Osteoblast (primary cell): ENCODE measurements at regions not wholly inside any gene's neighbourhood (a gene's known extent, or its start where the extent isn't known, plus 50 kb on each side); places are given as distances from the start of the nearest gene placed in this dataset.

Experiments
- DNase-seq: peaks from one replicate; pipeline ENCODE4 v3.0.0; 2011; ENCODE audit warnings: low spot score, mixed read lengths; ENCODE audit not compliant: insufficient read length; ENCODE audit errors: missing footprints
- H2AFZ ChIP-seq: 2 replicates; pipeline ENCODE4 v1.6.0; 2011; ENCODE audit warnings: mild to moderate bottlenecking, low read length
- H3K27ac ChIP-seq: 2 replicates; pipeline ENCODE4 v1.5.1; 2011; ENCODE audit warnings: mild to moderate bottlenecking, low read depth, low read length, moderate library complexity
- H3K27me3 ChIP-seq: 2 replicates; pipeline ENCODE4 v1.6.0; 2012; ENCODE audit warnings: mild to moderate bottlenecking, control low read depth, inconsistent platforms, low read length, moderate library complexity; ENCODE audit not compliant: insufficient read depth
- H3K36me3 ChIP-seq: 2 replicates; pipeline ENCODE4 v1.5.1; 2011; ENCODE audit warnings: mild to moderate bottlenecking, low read length, control low read depth, moderate library complexity; ENCODE audit not compliant: insufficient read depth
- H3K4me1 ChIP-seq: 2 replicates; pipeline ENCODE4 v1.5.1; 2011; ENCODE audit warnings: mild to moderate bottlenecking, low read length, control low read depth, moderate library complexity; ENCODE audit not compliant: insufficient read depth
- H3K4me2 ChIP-seq: 2 replicates; pipeline ENCODE4 v1.6.0; 2011; ENCODE audit warnings: mild to moderate bottlenecking, low read length; ENCODE audit not compliant: insufficient read depth
- H3K4me3 ChIP-seq: fragments of 200-600 bp; sonication (generic); 3 replicates; pipeline ENCODE4 v1.5.1; 2012; ENCODE audit warnings: mild to moderate bottlenecking, low read length, inconsistent platforms; ENCODE audit not compliant: insufficient read depth
- H3K79me2 ChIP-seq: 2 replicates; pipeline ENCODE4 v1.6.0; 2012; ENCODE audit warnings: mild to moderate bottlenecking, low read length, control low read depth, inconsistent platforms; ENCODE audit not compliant: insufficient read depth
- H3K9me3 ChIP-seq: 2 replicates; pipeline ENCODE4 v1.5.1; 2011; ENCODE audit warnings: low read depth, low read length, control low read depth
- H4K20me1 ChIP-seq: 2 replicates; pipeline ENCODE4 v1.6.0; 2012; ENCODE audit warnings: mild to moderate bottlenecking, low read length, control low read depth; ENCODE audit not compliant: insufficient read depth
- TF ChIP-seq, protein P1 (sequence below): IDR thresholded peaks from 2 replicates; pipeline ENCODE4 v1.5.1; 2011; ENCODE audit warnings: mild to moderate bottlenecking, low read depth, low read length, moderate library complexity; ENCODE audit errors: extremely low read depth

DNA sequence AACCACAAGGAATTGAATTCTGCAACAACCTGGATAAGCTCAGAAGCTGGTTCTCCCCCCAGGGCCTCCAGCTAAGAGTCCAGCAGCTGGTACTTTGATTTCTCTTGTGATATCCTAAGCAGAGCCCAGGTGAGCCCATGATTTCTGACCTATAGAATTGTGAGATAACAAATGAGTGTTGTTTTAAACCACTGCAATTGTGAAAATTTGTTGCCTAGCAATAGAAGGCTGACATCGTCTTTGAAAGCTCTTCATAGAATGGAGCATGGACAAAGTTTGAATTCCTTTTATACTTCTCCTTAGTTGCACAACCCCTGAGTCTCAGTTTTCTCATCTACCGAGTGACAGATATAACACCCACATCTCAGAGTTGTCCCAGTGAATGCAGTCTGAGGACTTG is 129.9 kb downstream of the TEX36 start:
- Histone ChIP-seq H3K36me3 (no peaks in the 10 kb centered on the region), H3K4me2 (no peak overlapping the region), H3K27ac (no peak overlapping the region), H3K9me3 (no peaks in the 10 kb centered on the region), H3K4me3 (no peak overlapping the region), H2AFZ (no peak overlapping the region), H3K27me3 (peaks cover 10% of the 10 kb centered on the region), H4K20me1 (no peaks in the 10 kb centered on the region), H3K4me1 (no peaks in the 10 kb centered on the region), H3K79me2 (no peaks in the 10 kb centered on the region)
- TF ChIP-seq, protein P1, sequence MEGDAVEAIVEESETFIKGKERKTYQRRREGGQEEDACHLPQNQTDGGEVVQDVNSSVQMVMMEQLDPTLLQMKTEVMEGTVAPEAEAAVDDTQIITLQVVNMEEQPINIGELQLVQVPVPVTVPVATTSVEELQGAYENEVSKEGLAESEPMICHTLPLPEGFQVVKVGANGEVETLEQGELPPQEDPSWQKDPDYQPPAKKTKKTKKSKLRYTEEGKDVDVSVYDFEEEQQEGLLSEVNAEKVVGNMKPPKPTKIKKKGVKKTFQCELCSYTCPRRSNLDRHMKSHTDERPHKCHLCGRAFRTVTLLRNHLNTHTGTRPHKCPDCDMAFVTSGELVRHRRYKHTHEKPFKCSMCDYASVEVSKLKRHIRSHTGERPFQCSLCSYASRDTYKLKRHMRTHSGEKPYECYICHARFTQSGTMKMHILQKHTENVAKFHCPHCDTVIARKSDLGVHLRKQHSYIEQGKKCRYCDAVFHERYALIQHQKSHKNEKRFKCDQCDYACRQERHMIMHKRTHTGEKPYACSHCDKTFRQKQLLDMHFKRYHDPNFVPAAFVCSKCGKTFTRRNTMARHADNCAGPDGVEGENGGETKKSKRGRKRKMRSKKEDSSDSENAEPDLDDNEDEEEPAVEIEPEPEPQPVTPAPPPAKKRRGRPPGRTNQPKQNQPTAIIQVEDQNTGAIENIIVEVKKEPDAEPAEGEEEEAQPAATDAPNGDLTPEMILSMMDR = no peak
- DNase-seq = no peak

DNA sequence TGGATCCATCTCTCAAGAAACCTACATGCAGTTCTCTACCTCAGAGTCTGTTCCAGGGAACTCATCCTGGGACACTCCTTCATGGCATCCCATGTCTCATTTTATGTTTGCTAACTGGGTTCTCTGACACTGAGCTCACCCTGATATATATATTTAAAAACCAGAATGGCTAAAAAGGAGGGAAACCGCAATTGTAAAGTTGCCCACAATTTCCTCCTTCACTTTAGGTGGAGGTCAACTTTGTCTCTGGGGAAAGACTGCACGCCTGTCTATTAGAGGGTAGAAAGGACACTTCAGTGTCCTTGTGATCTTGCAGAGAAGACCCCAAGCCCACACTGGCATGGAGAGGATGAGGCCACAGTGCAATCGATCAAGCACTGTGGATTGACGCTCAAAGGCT is 131.7 kb downstream of the TEX36 start:
- Histone ChIP-seq H4K20me1 (no peaks in the 10 kb centered on the region), H3K27me3 (peaks cover 4% of the 10 kb centered on the region), H3K27ac (no peak overlapping the region), H2AFZ (no peak overlapping the region), H3K4me1 (no peaks in the 10 kb centered on the region), H3K79me2 (no peaks in the 10 kb centered on the region), H3K36me3 (no peaks in the 10 kb centered on the region), H3K9me3 (no peaks in the 10 kb centered on the region), H3K4me2 (no peak overlapping the region), H3K4me3 (no peak overlapping the region)
- TF ChIP-seq, protein P1 = no peak
- no peak for DNase-seq

DNA sequence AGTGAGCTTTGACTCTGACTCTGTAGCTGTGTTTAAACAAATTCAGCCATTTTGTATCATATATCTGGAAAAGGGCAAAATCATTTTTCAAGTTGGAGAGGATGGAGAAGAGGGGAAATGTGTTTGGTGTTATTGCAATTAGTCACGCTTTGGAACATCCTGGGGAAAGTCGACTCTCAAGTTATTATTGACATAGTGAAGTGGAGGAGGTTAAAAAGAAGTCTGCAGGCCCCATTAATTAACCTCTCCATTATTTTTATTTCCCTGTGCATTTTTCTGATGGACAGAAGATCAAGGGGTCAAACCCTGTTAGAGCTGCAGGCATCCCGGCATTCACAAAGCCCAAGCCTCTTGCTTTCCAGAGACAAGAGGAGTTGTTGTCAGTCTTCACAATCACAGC is 132.6 kb downstream of the TEX36 start:
- Histone ChIP-seq H3K36me3 (no peaks in the 10 kb centered on the region), H3K9me3 (no peaks in the 10 kb centered on the region), H3K4me1 (no peaks in the 10 kb centered on the region), H3K79me2 (no peaks in the 10 kb centered on the region), H3K4me3 (no peak overlapping the region), H3K4me2 (no peak overlapping the region), H4K20me1 (no peaks in the 10 kb centered on the region), H3K27ac (no peak overlapping the region), H3K27me3 (peaks cover 4% of the 10 kb centered on the region), H2AFZ (no peak overlapping the region)
- TF ChIP-seq, protein P1 = no peak
- no peak for DNase-seq

DNA sequence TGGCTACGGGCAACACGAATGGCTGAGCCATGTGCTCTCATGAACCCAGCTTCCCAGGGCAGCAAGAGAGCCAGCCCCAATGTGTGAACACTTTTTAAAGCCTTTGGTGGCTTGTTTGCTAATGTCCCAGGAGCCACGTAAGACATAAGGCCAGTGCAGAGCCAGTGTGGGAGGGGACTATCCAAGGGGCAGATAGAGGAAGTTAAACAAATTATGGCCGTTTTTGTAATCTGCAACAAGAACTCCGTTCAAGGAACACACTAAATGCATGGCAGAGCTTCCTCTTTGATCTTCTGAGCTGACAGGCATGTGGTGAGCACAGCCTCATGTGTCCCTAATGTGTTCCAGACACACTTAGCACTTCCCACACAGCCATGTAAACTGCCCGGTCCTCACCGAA is 133.3 kb downstream of the TEX36 start:
- TF ChIP-seq, protein P1 = no peak
- no peak for DNase-seq
- H3K36me3 ChIP-seq = no peaks in the 10 kb centered on the region
- H3K4me3 ChIP-seq = no peak overlapping the region
- H3K79me2 ChIP-seq = no peaks in the 10 kb centered on the region
- H3K4me2 ChIP-seq = no peak overlapping the region
- H3K4me1 ChIP-seq = no peaks in the 10 kb centered on the region
- H3K27ac ChIP-seq = no peak overlapping the region
- H3K9me3 ChIP-seq = no peaks in the 10 kb centered on the region
- H4K20me1 ChIP-seq = no peaks in the 10 kb centered on the region
- no peak overlapping the region for H2AFZ ChIP-seq
- H3K27me3 ChIP-seq = peaks cover 4% of the 10 kb centered on the region
